ENCODE measurements at regions not wholly inside any gene's neighbourhood (a gene's known extent, or its start where the extent isn't known, plus 50 kb on each side); places are given as distances from the start of the nearest gene placed in this dataset.

- TF ChIP-seq REST (IDR thresholded peaks at IDR 0.05; ENCODE audit: low read depth) (no peak), CTCF (IDR thresholded peaks at IDR 0.05 in 2 of 3, conservative IDR thresholded peaks at IDR 0.05 in 1 of 3; ENCODE audit: borderline replicate concordance in 1 of 3, insufficient read depth in 1 of 3, low read depth in 2 of 3, low read length in 2 of 3) (no peak), POLR2A (IDR thresholded peaks at IDR 0.05; ENCODE audit: borderline replicate concordance, extremely low read depth, insufficient read depth, insufficient read length) (no peak), EZH2phosphoT487 (IDR thresholded peaks at IDR 0.05; ENCODE audit: borderline replicate concordance) (no peak), MAX (IDR thresholded peaks at IDR 0.05) (no peak), ELF1 (IDR thresholded peaks at IDR 0.05; ENCODE audit: borderline replicate concordance, low read depth) (no peak), EZH2 (IDR thresholded peaks at IDR 0.05) (no peak), ZBTB33 (IDR thresholded peaks at IDR 0.05; ENCODE audit: extremely low read depth, insufficient replicate concordance, low read length) (no peak), SRF (IDR thresholded peaks at IDR 0.05; ENCODE audit: low read depth) (no peak)
These were observed 159.6 kb upstream of the MYLIP start for GRCh38 chr6:15969236-15969778.
